ENCODE measurements at regions not wholly inside any gene's neighbourhood (a gene's known extent, or its start where the extent isn't known, plus 50 kb on each side); places are given as distances from the start of the nearest gene placed in this dataset.
"Not testable (repeated sequence)": the region's sequence is repeated elsewhere in the genome, so short reads cannot be mapped to it uniquely, and the experiment has no call there.

- no peak for DNase-seq
- no peak for TF ChIP-seq POLR2A (IDR thresholded peaks at IDR 0.05)
- TF ChIP-seq, protein P1, sequence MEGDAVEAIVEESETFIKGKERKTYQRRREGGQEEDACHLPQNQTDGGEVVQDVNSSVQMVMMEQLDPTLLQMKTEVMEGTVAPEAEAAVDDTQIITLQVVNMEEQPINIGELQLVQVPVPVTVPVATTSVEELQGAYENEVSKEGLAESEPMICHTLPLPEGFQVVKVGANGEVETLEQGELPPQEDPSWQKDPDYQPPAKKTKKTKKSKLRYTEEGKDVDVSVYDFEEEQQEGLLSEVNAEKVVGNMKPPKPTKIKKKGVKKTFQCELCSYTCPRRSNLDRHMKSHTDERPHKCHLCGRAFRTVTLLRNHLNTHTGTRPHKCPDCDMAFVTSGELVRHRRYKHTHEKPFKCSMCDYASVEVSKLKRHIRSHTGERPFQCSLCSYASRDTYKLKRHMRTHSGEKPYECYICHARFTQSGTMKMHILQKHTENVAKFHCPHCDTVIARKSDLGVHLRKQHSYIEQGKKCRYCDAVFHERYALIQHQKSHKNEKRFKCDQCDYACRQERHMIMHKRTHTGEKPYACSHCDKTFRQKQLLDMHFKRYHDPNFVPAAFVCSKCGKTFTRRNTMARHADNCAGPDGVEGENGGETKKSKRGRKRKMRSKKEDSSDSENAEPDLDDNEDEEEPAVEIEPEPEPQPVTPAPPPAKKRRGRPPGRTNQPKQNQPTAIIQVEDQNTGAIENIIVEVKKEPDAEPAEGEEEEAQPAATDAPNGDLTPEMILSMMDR (IDR thresholded peaks at IDR 0.05): no peak
- no peak for TF ChIP-seq POLR2AphosphoS5 (IDR thresholded peaks at IDR 0.05)
- TF ChIP-seq EP300 (IDR thresholded peaks at IDR 0.05): no peak
- Histone ChIP-seq H3K9me3 (no peaks in the 10 kb centered on the region), H3K27me3 (no peaks in the 10 kb centered on the region), H3K4me1 (no peaks in the 10 kb centered on the region), H3K4me3 (no peak overlapping the region), H3K27ac (no peak overlapping the region), H3K36me3 (no peaks in the 10 kb centered on the region)
- 93 to 98% methylated on average over 2 of the region's 2 CpGs for WGBS, 2 donors
- no peak for ATAC-seq (ENCODE audit: low FRiP score in 2 of 2)
These were observed 114.6 kb upstream of the PRDX6 start for GRCh38 chr1:173362543-173362942.

DNA sequence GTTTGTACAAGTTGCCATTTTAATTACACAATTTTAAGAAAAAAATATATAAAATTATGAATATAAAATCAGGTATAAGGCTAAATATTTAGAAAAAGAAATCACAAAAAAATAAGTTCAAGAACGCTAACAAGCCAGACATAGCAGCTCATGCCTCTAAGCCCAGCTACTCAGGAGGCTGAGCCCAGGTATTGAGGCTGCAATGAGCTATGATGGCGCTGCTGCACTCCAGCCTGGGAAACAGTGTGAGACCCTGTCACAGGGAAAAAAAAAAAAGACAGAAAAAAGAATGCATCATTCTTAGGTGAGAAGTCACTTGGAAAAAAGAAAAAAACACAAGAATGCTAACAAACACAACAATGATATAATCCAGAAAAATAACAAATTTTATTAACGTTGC lies 112.3 kb upstream of the PRDX6 start:
- TF ChIP-seq POLR2AphosphoS5 (IDR thresholded peaks at IDR 0.05): no peak
- TF ChIP-seq POLR2A (IDR thresholded peaks at IDR 0.05): no peak
- TF ChIP-seq, protein P1 (IDR thresholded peaks at IDR 0.05): no peak
- TF ChIP-seq EP300 (IDR thresholded peaks at IDR 0.05): no peak
- no peaks in the 10 kb centered on the region for H3K27me3 ChIP-seq
- no peaks in the 10 kb centered on the region for H3K9me3 ChIP-seq
- ATAC-seq (ENCODE audit: low FRiP score in 2 of 2): no peak
- no peak overlapping the region for H3K4me3 ChIP-seq
- no peak overlapping the region for H3K27ac ChIP-seq
- H3K4me1 ChIP-seq: no peaks in the 10 kb centered on the region
- DNase-seq: no peak
- no peaks in the 10 kb centered on the region for H3K36me3 ChIP-seq
- 79 to 95% methylated on average over 3 of the region's 3 CpGs for WGBS, 2 donors

- TF ChIP-seq EP300 (IDR thresholded peaks at IDR 0.05) (no peak), POLR2A (IDR thresholded peaks at IDR 0.05) (no peak), POLR2AphosphoS5 (IDR thresholded peaks at IDR 0.05) (no peak)
- TF ChIP-seq, protein P1 (IDR thresholded peaks at IDR 0.05): no peak
- Histone ChIP-seq H3K27me3 (no peaks in the 10 kb centered on the region), H3K27ac (no peak overlapping the region), H3K4me1 (no peaks in the 10 kb centered on the region), H3K4me3 (no peak overlapping the region), H3K36me3 (no peaks in the 10 kb centered on the region), H3K9me3 (no peaks in the 10 kb centered on the region)
- 78 to 80% methylated on average over 1 of the region's 1 CpG for WGBS, 2 donors
- no peak for ATAC-seq (ENCODE audit: low FRiP score in 2 of 2)
- DNase-seq: no peak
These were observed 111.8 kb upstream of the PRDX6 start for GRCh38 chr1:173365341-173365740.

DNA sequence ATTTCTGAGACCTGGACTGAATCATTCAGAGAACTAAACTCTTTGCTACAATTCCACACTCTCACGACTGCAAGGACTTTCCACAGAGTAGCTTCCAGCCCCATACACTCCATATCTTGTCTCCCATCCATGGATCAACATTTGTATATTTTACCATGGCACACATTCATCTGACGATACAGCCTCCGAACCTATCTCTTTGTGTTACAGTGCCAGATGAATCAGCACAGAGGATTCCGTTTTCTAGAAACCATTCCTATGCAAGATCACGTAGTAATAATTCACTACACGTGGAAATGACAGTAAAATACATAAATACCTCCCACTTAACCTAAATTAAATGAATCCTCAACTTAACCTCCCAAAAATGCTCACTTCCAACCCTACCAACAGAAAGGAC lies 110.0 kb upstream of the PRDX6 start:
- Histone ChIP-seq H3K27me3 (no peaks in the 10 kb centered on the region), H3K9me3 (no peaks in the 10 kb centered on the region), H3K4me1 (no peaks in the 10 kb centered on the region), H3K27ac (no peak overlapping the region), H3K36me3 (no peaks in the 10 kb centered on the region), H3K4me3 (no peak overlapping the region)
- TF ChIP-seq POLR2AphosphoS5 (IDR thresholded peaks at IDR 0.05) (no peak), EP300 (IDR thresholded peaks at IDR 0.05) (no peak), POLR2A (IDR thresholded peaks at IDR 0.05) (no peak)
- TF ChIP-seq, protein P1 (IDR thresholded peaks at IDR 0.05): no peak
- DNase-seq (no peak), ATAC-seq (ENCODE audit: low FRiP score in 2 of 2) (no peak)
- WGBS, 2 donors: 86 to 87% methylated on average over 6 of the region's 6 CpGs

DNA sequence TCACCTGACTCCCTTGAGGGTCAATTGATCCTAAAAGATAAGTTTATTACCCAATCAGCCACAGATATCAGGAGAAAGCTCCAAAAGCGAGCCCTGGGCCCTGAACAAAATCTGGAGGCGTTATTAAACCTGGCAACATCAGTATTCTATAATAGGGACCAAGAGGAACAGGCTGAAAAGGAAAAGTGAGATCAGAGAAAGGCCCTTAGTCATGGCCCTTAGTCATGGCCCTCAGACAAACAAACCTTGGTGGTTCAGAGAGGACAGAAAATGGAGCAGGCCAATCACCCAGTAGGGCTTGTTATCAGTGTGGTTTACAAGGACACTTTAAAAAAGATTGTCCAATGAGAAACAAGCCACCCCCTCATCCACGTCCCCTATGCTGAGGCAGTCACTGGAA lies 106.5 kb upstream of the PRDX6 start:
- DNase-seq; H3K4me3 ChIP-seq; H3K4me1 ChIP-seq; H3K27ac ChIP-seq; H3K36me3 ChIP-seq; ATAC-seq (ENCODE audit: low FRiP score in 2 of 2); H3K27me3 ChIP-seq; H3K9me3 ChIP-seq: not testable (repeated sequence)
- 57 to 77% methylated on average over 3 of the region's 3 CpGs for WGBS, 2 donors

- DNase-seq; H3K27ac ChIP-seq; H3K4me1 ChIP-seq; ATAC-seq (ENCODE audit: low FRiP score in 2 of 2); H3K36me3 ChIP-seq; H3K4me3 ChIP-seq; H3K9me3 ChIP-seq; H3K27me3 ChIP-seq: not testable (repeated sequence)
- WGBS, 2 donors: 80 to 90% methylated on average over 1 of the region's 1 CpG
These were observed 101.1 kb upstream of the PRDX6 start for GRCh38 chr1:173376065-173376464.

All from upper lobe of left lung (tissue), 6 donors.